HG03460 (cell line): ENCODE measurements at regions not wholly inside any gene's neighbourhood (a gene's known extent, or its start where the extent isn't known, plus 50 kb on each side); places are given as distances from the start of the nearest gene placed in this dataset.

Experiments used
- ATAC-seq: cut with Tn5 transposase; IDR thresholded peaks from one replicate; pipeline ENCODE4 v1.9.1; 2021; ENCODE audit not compliant: unreplicated experiment

- no peak for ATAC-seq
These were observed 190.8 kb downstream of the ATP23 start for GRCh38 chr12:58131986-58132755.

GRCh38 chr12:58138424-58138823 lies 197.1 kb downstream of the ATP23 start:
- no peak for ATAC-seq

DNA sequence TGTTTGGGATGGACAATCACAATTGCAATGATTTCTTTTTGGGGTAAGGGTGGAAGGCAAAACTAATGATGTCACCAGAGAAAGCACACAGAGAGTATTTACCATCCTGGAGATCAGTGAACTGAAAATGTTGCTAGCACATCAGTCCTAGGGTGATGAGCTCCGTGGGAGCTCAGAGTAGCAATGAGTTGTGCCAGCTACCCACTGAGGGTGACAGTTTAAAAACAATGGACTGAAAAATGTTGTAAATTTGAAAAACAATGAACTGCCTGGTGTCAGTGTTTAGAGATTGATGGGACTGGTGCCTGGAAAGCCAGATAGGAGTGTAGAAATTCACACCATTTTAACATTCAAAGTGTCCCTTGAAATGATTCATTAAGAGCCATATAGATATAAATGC lies 198.5 kb downstream of the ATP23 start:
- no peak for ATAC-seq

GRCh38 chr12:58140395-58140794 lies 199.0 kb downstream of the ATP23 start:
- ATAC-seq, result no peak

- no peak for ATAC-seq
These were observed 201.6 kb downstream of the ATP23 start for GRCh38 chr12:58142991-58143390.

- ATAC-seq, result no peak
These were observed 202.2 kb downstream of the ATP23 start for GRCh38 chr12:58143498-58143995.

DNA sequence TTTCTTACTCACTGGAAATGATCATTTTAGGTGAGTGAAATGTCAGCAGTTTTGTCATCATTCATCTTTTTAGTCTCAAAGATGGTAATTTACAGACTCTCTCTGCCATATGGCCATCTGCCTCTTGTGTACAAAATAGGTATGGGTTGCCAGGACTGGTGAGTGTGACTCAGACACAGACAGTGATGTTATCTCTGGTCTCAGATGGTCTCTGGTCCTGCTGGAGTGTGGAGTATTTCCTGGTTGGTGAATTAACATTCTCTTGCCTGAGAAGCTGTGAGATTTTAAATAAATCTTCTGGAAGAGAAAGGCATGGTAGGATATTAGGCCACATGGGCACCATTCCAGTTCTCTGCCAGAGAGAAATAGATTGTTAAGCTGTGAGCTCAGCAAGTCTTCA lies 207.0 kb downstream of the ATP23 start:
- no peak for ATAC-seq

- no peak for ATAC-seq
These were observed 207.6 kb downstream of the ATP23 start for GRCh38 chr12:58148976-58149375.

DNA sequence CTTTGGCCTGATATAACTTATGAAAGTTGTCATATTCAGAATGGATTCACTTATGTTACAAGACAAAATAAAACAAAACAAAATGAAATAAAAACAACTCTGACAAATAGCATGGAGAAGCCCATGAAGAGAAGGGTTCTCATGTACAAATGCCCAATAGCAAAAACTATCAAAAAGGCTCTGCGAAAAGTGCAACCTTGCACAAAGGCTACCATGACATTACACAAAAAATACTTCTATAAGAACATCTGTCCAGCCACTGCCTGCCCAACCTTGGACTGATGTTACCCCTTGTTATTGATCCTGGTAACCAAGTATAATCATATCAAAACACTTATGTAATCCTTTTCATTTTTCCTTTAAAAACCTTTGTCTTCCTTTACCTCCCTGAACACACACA lies 213.0 kb downstream of the ATP23 start:
- ATAC-seq, result no peak

DNA sequence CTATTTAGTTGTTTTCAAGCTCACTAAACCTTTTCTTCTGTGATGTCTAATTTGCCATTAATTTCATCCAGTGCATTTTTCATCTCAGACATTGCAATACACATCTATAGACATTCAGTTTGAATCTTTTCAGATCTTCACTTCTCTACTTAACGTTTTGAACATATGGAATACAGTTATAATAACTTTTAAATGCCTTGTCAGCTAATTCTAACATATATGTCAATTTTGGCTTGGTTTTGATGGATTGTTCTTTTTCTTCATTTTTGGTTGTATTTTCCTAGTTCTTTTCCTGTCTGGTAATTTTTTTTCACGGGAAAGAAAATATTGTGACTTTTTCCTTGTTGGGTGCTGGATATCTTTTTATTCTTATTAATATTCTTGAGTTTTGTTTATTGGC lies 215.3 kb downstream of the ATP23 start:
- ATAC-seq, result no peak

DNA sequence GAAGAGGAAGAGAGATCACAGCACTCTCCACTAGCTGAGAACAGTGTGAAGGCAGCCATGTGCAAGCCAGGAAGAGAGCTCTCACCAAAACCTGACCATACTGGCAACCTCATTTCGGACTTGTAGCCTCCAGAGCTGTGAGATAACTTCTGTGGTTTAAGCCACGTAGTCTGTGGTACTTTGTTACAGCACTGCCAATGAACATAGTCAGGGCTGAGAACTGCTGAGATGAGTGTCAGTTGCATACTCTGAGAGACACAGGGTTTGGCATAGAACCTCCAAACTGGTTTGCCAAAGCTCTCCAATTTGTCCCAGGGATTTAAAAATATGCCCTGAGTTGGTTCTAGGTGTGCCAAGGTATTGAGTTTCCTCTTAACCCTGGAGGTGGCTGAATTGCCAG lies 218.6 kb downstream of the ATP23 start:
- no peak for ATAC-seq

DNA sequence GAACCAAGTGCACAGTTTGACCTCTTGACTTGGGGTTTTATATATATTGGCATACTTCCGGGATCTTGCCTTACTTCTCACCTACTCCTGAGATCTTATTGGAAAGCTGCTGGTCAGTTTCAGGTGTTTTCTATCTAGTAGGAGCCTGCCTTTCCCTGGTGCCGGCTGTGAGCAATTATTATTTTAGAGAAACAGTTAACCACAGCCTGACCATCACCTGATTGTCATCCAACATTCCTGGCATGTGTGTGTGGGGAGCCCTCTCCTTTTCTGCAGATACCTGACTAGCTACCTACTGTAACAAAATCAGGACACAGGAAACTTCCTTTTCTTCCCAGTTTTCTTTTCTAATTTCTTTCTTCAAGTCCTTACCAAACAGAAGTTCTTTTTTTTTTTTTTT lies 220.4 kb downstream of the ATP23 start:
- ATAC-seq, result no peak

DNA sequence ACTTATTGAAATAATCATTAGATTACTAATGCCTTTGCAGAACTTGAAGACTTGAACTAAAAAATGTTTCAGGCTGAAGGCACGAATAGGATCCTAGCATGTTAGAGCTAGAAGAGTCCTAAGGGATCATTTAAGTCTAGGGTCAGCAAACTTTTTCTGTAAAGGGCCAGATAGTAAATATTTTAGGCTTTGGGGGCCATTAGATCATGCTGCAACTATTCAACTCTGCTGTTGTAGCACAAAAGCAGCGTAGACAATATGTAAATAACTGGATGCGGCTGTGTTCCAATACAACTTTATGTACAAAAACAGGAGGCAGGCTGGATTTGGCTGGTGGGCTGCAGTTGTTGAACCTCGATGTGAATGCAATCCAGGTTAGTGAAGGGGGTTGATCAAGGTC lies 221.7 kb downstream of the ATP23 start:
- ATAC-seq, result no peak

- no peak for ATAC-seq
These were observed 225.3 kb downstream of the ATP23 start for GRCh38 chr12:58166643-58167042.

- ATAC-seq, result no peak
These were observed 226.3 kb downstream of the ATP23 start for GRCh38 chr12:58167622-58168021.

GRCh38 chr12:58169826-58170225 lies 228.5 kb downstream of the ATP23 start:
- ATAC-seq, result no peak

DNA sequence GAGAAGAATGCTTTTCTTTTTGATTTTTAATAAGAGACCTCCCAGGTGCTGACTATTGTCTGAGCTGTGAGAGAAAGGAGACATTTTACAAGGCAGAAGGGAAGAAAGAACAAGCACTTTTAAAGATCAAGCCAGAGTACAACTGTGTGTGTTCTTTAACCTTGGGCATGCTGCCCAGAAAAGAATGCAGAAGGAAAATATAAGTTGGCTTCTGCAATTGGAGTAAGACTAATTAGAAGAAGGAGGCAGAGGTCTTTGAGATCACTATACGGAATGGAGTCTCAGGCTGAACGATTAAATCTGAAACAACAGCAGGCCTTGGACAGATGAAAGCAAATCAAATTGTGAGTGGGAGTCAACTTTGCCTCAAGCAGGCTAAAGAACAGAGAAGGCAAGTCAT lies 230.5 kb downstream of the ATP23 start:
- ATAC-seq, result no peak

- ATAC-seq, result no peak
These were observed 231.2 kb downstream of the ATP23 start for GRCh38 chr12:58172433-58173073.

GRCh38 chr12:58174316-58174715 lies 232.9 kb downstream of the ATP23 start:
- no peak for ATAC-seq

DNA sequence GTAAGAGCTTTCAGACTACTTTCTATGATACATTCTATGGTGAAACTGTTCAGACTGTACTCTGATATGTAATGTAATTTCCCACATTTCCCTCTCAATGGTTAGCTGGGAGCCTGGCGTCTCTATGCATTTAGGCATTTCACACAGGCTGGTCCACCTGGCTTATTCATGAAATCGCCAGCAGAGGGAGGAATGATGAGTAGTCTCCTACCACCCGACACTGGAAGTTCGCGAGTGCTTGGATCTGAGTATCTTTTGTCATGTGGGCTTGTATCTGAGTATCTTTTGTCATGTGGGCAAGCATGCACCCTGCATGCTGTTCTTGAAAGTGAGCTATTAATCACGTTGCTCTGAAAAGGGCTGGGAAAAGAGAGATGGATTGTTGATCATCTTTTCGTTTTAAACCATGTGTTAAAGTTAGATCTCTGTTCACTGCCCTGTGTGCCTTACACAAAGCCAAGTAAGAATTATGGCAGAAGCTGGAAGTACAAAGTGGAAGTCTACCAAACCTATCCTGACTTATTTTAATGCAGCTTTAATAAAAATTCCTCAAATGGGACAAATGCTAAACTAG lies 235.0 kb downstream of the ATP23 start:
- no peak for ATAC-seq

DNA sequence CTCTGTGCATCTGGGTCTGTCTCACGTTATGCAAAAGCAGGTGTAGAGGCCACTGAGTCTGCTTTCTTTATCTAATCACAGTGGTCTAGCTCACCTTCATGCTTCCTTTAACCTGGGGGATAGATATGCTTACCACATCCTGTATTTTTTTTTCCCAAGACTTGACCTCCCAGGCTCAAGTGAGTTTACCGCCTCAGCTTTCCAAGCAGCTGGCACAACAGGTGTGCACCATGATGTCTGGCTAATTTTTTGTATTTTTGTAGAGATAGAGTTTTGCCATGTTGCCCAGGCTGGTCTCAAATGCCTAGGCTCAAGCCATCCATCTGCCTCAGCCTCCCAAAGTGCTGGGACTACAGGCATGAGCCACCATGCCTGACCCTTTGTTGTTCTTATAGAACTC lies 236.0 kb downstream of the ATP23 start:
- ATAC-seq, result no peak

- ATAC-seq, result no peak
These were observed 242.8 kb downstream of the ATP23 start for GRCh38 chr12:58184212-58184611.
